Gastroesophageal sphincter (tissue), 4 donors: ENCODE measurements at regions not wholly inside any gene's neighbourhood (a gene's known extent, or its start where the extent isn't known, plus 50 kb on each side); places are given as distances from the start of the nearest gene placed in this dataset.
"Not testable (repeated sequence)": the region's sequence is repeated elsewhere in the genome, so short reads cannot be mapped to it uniquely, and the experiment has no call there.

ENCODE experiments used
- ATAC-seq: fragments of 150-250 bp; one replicate; pipeline ENCODE4 v1.9.1; 2016; ENCODE audit warnings: mild to moderate bottlenecking, moderate library complexity
- H3K27ac ChIP-seq, 4 donors: fragments of 200-600 bp; sonication (generic) in 3 of 4; 1 replicate in 3 of 4; 2 replicates in 1 of 4; pipeline ENCODE4 v1.5.1; 2016 to 2019
- H3K27me3 ChIP-seq: fragments of 200-600 bp; sonication (generic); one replicate; pipeline ENCODE4 v1.5.1; 2019
- H3K36me3 ChIP-seq, 2 donors: fragments of 200-600 bp; sonication (generic); one replicate each; pipeline ENCODE4 v1.5.1; 2019; ENCODE audit warnings: control low read depth in 1 of 2
- H3K4me1 ChIP-seq, 3 donors: fragments of 200-600 bp; sonication (generic); 1 replicate in 2 of 3; 2 replicates in 1 of 3; pipeline ENCODE4 v1.5.1; 2016 to 2019; ENCODE audit warnings: control low read depth in 2 of 3
- H3K4me3 ChIP-seq, 2 donors: fragments of 200-600 bp; sonication (generic); one replicate each; pipeline ENCODE4 v1.5.1; 2019; ENCODE audit warnings: mild to moderate bottlenecking in 1 of 2, moderate library complexity in 1 of 2
- H3K9me3 ChIP-seq, 3 donors: fragments of 200-600 bp; sonication (generic); one replicate each; pipeline ENCODE4 v1.5.1; 2017 to 2019; ENCODE audit warnings: control low read depth in 2 of 3
- CTCF ChIP-seq, 4 experiments: fragments of 200-600 bp in 2 of 4; fragments of 450-650 bp in 2 of 4; sonication (generic) in 1 of 4; IDR thresholded peaks; one replicate each; pipeline ENCODE4 v1.5.1; 2017 to 2019; ENCODE audit warnings: antibody characterized with exemption in 4 of 4, mild to moderate bottlenecking in 2 of 4, moderate library complexity in 2 of 4
- EP300 ChIP-seq: sonication (generic); formaldehyde crosslinking; IDR thresholded peaks from one replicate; pipeline ENCODE4 v1.6.1; 2017; ENCODE audit warnings: antibody characterized with exemption, mild to moderate bottlenecking
- POLR2A ChIP-seq, 2 donors: fragments of 450-650 bp; IDR thresholded peaks; one replicate each; pipeline ENCODE4 v1.6.1; 2017; ENCODE audit warnings: antibody characterized with exemption in 2 of 2, mild to moderate bottlenecking in 2 of 2, moderate library complexity in 1 of 2
- POLR2AphosphoS5 ChIP-seq: sonication (generic); formaldehyde crosslinking; IDR thresholded peaks from one replicate; pipeline ENCODE4 v1.6.1; 2017; ENCODE audit warnings: antibody characterized with exemption
- WGBS, 2 donors: methylation state at CpG; one replicate each; pipeline ENCODE4 v1.1.5; 2018; ENCODE audit warnings: low coverage in 1 of 2; 5-methylcytosine and 5-hydroxymethylcytosine counted together

DNA sequence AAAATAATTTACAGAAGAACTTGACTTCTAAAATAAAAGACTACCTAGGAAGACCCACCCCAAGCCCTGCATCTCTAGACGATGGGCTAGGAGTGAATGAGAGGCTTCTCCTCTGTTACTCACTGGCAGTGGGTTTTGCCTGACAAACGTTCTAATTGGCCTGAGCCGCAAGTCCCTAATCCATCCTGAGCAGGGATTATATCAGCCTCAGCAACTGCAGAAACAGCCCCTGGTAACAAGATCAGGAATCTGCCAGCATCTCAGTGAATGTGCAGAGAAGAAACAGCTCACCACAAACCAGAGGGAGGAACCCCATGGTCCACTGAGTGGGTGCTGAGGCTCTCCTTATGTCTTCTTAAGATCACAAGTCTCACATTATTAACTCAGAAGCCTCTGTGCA lies 240.6 kb downstream of the BRINP2 start:
- WGBS, 2 donors = 58% methylated on average over 3 of the region's 3 CpGs; no CpG with 5 or more reads in 1 of the 2 donors
- no peak for ATAC-seq
- no peaks in the 10 kb centered on the region for H3K9me3 ChIP-seq
- H3K27me3 ChIP-seq = no peaks in the 10 kb centered on the region
- TF ChIP-seq POLR2A (IDR thresholded peaks at IDR 0.05) = no peak
- TF ChIP-seq EP300 = no peak
- TF ChIP-seq POLR2AphosphoS5 = no peak
- TF ChIP-seq CTCF (IDR thresholded peaks at IDR 0.05) = no peak
- no peaks in the 10 kb centered on the region for H3K4me1 ChIP-seq
- no peak overlapping the region for H3K4me3 ChIP-seq
- H3K27ac ChIP-seq = no peak overlapping the region
- no peaks in the 10 kb centered on the region for H3K36me3 ChIP-seq

DNA sequence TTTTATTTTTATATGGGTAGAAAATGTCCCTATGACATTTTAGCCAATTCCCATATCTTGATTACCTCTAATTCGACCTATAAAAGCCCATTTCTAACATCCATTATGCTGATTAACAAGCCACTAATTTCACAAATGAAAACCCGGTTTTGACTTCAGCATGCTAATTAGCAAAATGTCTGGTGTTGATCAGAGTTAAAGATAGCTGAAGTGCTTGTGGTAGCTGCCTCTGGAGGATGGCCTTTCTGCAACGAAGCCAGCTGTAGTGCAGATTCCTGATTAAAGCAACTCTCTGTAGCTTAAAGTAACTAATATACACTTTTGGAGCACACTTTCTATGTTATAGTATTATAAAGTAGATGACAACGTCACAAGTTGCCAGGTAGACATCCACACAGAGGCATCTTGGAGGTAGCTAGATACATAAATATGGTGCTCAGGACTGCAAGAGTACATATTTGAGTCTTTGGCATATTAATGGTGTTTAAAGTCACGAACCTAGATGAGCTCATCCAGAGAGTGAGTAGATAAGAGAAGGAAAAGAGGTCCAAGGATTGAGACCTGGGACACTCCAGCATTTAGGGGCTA lies 239.5 kb downstream of the BRINP2 start:
- Histone ChIP-seq H3K4me1 (no peaks in the 10 kb centered on the region), H3K4me3 (no peak overlapping the region), H3K9me3 (no peaks in the 10 kb centered on the region), H3K27ac (no peak overlapping the region), H3K36me3 (no peaks in the 10 kb centered on the region), H3K27me3 (no peaks in the 10 kb centered on the region)
- ATAC-seq = no peak
- 72 to 79% methylated on average over 3 to 5 of the region's 5 CpGs for WGBS, 2 donors
- TF ChIP-seq CTCF (IDR thresholded peaks at IDR 0.05) (no peak), POLR2AphosphoS5 (no peak), EP300 (no peak), POLR2A (IDR thresholded peaks at IDR 0.05) (no peak)

DNA sequence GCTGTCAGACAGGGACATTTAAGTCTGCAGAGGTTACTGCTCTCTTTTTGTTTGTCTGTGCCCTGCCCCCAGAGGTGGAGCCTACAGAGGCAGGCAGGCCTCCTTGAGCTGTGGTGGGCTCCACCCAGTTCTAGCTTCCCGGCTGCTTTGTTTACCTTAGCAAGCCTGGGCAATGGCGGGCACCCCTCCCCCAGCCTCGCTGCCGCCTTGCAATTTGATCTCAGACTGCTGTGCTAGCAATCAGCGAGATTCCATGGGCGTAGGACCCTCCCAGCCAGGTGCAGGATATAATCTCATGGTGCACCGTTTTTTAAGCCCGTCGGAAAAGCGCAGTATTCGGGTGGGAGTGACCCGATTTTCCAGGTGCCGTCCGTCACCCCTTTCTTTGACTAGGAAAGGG lies 235.6 kb downstream of the BRINP2 start:
- 89 to 96% methylated on average over 8 to 11 of the region's 14 CpGs for WGBS, 2 donors

DNA sequence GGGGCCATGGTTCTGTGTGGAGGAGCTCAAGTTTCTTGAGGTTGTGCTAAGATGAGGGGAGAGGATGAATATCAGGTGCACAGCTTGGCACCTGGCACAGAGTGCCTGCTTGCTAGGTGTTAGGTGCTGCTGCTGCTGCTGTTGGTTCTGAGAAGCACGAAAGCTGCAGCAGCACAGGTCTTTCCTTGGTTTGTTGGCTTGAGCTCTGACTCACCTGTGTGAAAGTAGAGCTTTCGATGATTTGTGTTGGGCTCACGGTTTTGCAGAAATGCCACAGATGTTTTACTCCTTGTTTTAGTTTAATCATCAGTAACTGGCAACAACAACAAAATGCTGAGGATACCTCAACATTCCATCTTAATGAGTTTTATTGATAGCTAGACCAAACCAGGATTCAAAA lies 221.6 kb downstream of the BRINP2 start:
- WGBS, 2 donors = 72% methylated on average over 2 of the region's 3 CpGs; no CpG with 5 or more reads in 1 of the 2 donors
- no peaks in the 10 kb centered on the region for H3K9me3 ChIP-seq
- H3K27me3 ChIP-seq = no peaks in the 10 kb centered on the region
- ATAC-seq = no peak
- no peak overlapping the region for H3K4me3 ChIP-seq
- H3K4me1 ChIP-seq = no peaks in the 10 kb centered on the region
- no peak overlapping the region for H3K27ac ChIP-seq
- no peak for TF ChIP-seq POLR2AphosphoS5
- no peak for TF ChIP-seq POLR2A (IDR thresholded peaks at IDR 0.05)
- no peak for TF ChIP-seq CTCF (IDR thresholded peaks at IDR 0.05)
- no peak for TF ChIP-seq EP300
- no peaks in the 10 kb centered on the region for H3K36me3 ChIP-seq

More for the DNA sequence above, 235.6 kb downstream of the BRINP2 start:
- not testable (repeated sequence) for H3K9me3 ChIP-seq, H3K27ac ChIP-seq, H3K4me1 ChIP-seq, ATAC-seq, H3K27me3 ChIP-seq, H3K36me3 ChIP-seq, H3K4me3 ChIP-seq

DNA sequence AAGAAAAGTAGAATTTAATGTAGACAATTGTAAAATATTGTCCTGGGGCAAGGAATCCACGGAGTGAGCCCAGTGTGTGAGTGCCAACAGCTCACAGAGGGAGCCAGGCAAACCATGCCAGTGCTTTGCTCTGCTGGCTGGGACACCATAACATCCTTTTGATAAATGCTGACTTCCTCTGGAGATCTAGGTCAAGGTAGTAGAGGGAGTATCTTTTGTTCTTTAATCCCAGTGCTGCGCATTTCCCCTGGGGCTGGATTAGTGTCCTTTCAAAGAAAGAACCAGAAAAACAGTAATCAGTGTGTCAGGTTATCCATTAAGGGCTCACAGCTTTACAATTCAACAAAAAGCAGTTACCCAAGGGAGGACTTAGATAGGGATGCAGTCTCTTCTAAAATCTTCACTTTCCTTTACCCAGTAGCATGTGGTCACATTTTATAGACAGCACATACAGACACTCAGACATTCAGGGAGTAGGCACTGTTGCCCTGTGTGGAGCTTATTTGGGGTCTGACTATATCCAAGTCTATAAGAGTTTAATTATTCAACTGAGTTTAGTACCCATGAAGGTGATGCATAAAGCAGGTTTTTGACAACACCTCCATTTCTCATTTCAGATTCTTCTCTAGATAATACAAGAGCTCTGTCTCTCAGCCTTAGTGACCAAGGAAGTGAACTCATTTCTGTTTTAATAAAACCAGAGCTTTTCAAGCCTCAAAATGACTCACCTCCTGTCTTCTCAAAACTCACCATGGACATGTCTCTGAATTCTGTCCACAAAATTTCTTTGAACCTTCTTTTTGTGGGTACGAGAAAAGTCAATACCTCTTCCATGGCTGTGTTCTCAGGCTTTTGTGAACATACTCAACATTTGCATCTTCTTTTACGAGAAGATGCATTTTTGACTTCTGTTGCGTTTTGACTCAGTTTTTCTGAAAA lies 215.3 kb downstream of the BRINP2 start:
- no peak for ATAC-seq
- H3K27me3 ChIP-seq = no peaks in the 10 kb centered on the region
- no peaks in the 10 kb centered on the region for H3K36me3 ChIP-seq
- H3K27ac ChIP-seq = no peak overlapping the region
- TF ChIP-seq CTCF (IDR thresholded peaks at IDR 0.05) (no peak), POLR2A (IDR thresholded peaks at IDR 0.05) (no peak)
- no peak overlapping the region for H3K4me3 ChIP-seq
- H3K4me1 ChIP-seq = no peaks in the 10 kb centered on the region
- 63 to 67% methylated on average over 5 of the region's 5 CpGs for WGBS, 2 donors
- H3K9me3 ChIP-seq = no peaks in the 10 kb centered on the region
